Esophagus squamous epithelium (tissue), 4 donors: ENCODE measurements at regions not wholly inside any gene's neighbourhood (a gene's known extent, or its start where the extent isn't known, plus 50 kb on each side); places are given as distances from the start of the nearest gene placed in this dataset.

Experiments used
- POLR2A ChIP-seq, 4 donors: fragments of 450-650 bp; IDR thresholded peaks; one replicate each; pipeline ENCODE4 v1.6.1; 2017; ENCODE audit warnings: antibody characterized with exemption in 4 of 4, mild to moderate bottlenecking in 4 of 4, moderate library complexity in 3 of 4
- TF ChIP-seq, protein P1 (sequence below), 6 experiments: fragments of 450-650 bp in 4 of 6; fragments of 200-600 bp in 2 of 6; sonication (generic) in 2 of 6; IDR thresholded peaks; one replicate each; pipeline ENCODE4 v1.5.1; 2016 to 2019; ENCODE audit warnings: antibody characterized with exemption in 6 of 6, mild to moderate bottlenecking in 4 of 6, moderate library complexity in 4 of 6

DNA sequence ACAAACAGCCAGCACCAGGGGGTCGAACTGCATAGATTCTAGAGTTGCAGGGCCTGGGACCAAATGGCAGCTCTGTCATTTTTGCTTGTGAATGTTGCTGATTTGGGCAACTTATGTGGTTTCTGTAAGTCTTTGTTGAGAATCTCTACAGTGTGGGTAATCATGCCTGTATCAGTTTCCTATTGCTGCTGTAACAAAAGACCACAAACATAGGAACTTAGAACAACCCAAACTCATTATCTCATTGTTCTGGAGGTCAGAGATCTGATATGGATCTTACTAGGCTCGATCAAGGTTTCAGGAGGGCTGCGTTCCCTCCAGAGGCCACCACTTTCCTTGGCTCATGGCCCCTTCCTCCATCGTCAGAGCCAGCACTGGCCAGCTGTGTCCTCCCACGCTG is 86.8 kb upstream of the SH3BP4 start:
- TF ChIP-seq, protein P1, sequence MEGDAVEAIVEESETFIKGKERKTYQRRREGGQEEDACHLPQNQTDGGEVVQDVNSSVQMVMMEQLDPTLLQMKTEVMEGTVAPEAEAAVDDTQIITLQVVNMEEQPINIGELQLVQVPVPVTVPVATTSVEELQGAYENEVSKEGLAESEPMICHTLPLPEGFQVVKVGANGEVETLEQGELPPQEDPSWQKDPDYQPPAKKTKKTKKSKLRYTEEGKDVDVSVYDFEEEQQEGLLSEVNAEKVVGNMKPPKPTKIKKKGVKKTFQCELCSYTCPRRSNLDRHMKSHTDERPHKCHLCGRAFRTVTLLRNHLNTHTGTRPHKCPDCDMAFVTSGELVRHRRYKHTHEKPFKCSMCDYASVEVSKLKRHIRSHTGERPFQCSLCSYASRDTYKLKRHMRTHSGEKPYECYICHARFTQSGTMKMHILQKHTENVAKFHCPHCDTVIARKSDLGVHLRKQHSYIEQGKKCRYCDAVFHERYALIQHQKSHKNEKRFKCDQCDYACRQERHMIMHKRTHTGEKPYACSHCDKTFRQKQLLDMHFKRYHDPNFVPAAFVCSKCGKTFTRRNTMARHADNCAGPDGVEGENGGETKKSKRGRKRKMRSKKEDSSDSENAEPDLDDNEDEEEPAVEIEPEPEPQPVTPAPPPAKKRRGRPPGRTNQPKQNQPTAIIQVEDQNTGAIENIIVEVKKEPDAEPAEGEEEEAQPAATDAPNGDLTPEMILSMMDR (IDR thresholded peaks at IDR 0.05): no peak
- no peak for TF ChIP-seq POLR2A (IDR thresholded peaks at IDR 0.05)
